Neural cell (in vitro differentiated cells): ENCODE measurements at regions not wholly inside any gene's neighbourhood (a gene's known extent, or its start where the extent isn't known, plus 50 kb on each side); places are given as distances from the start of the nearest gene placed in this dataset.
"Not testable (repeated sequence)": the region's sequence is repeated elsewhere in the genome, so short reads cannot be mapped to it uniquely, and the experiment has no call there.

Experiments
- H2AFZ ChIP-seq: fragments of 200-600, 300-800 bp; sonication (generic), shearing (Covaris generic); 2 replicates; pipeline ENCODE4 v1.6.0; 2014; ENCODE audit warnings: low read depth, mild to moderate bottlenecking, antibody characterized with exemption, low read length, moderate library complexity
- H3F3A ChIP-seq: fragments of 200-600 bp; shearing (Covaris generic); 2 replicates; pipeline ENCODE4 v1.6.1; 2016; ENCODE audit warnings: mild to moderate bottlenecking, moderate library complexity, mixed read lengths, antibody characterized with exemption, low read length; ENCODE audit not compliant: insufficient read depth, poor library complexity, severe bottlenecking
- H3K27ac ChIP-seq: fragments of 200-600, 300-800 bp; sonication (generic), shearing (Covaris generic); 2 replicates; pipeline ENCODE4 v1.5.1; 2014; ENCODE audit warnings: mild to moderate bottlenecking, low read length, moderate library complexity
- H3K27me3 ChIP-seq: fragments of 300-800, 200-600 bp; sonication (generic), shearing (Covaris generic); 2 replicates; pipeline ENCODE4 v1.6.0; 2014; ENCODE audit warnings: mild to moderate bottlenecking, low read depth, low read length, moderate library complexity; ENCODE audit not compliant: insufficient read depth
- H3K36me3 ChIP-seq: fragments of 300-800, 200-600 bp; sonication (generic), shearing (Covaris generic); 2 replicates; pipeline ENCODE4 v1.5.1; 2014; ENCODE audit warnings: mild to moderate bottlenecking, antibody characterized with exemption, low read length, moderate library complexity; ENCODE audit not compliant: insufficient read depth
- H3K4me2 ChIP-seq: fragments of 300-800, 200-600 bp; sonication (generic), shearing (Covaris generic); 2 replicates; pipeline ENCODE4 v1.6.0; 2014; ENCODE audit warnings: mild to moderate bottlenecking, low read length
- H3K4me3 ChIP-seq: fragments of 300-800, 200-600 bp; sonication (generic), shearing (Covaris generic); 2 replicates; pipeline ENCODE4 v1.5.1; 2014; ENCODE audit warnings: mild to moderate bottlenecking, low read length, moderate library complexity
- H3K79me2 ChIP-seq: fragments of 200-600 bp; shearing (Covaris generic); replicated peaks from 2 replicates; pipeline ENCODE4 v1.6.0; 2014; ENCODE audit warnings: mild to moderate bottlenecking, low read length, moderate library complexity; ENCODE audit not compliant: insufficient read depth
- H3K9ac ChIP-seq: fragments of 300-800, 200-600 bp; sonication (generic), shearing (Covaris generic); 2 replicates; pipeline ENCODE4 v1.6.1; 2016; ENCODE audit warnings: mild to moderate bottlenecking, low read length, mixed read lengths
- H3K9me2 ChIP-seq: fragments of 200-600 bp; shearing (Covaris generic); 2 replicates; pipeline ENCODE4 v1.6.1; 2016; ENCODE audit warnings: mild to moderate bottlenecking, low read length, mixed read lengths; ENCODE audit not compliant: insufficient read depth
- H3K9me3 ChIP-seq: fragments of 200-600, 300-800 bp; sonication (generic), shearing (Covaris generic); 2 replicates; pipeline ENCODE4 v1.6.1; 2016; ENCODE audit warnings: mild to moderate bottlenecking, mixed run types, low read length, moderate library complexity, mixed read lengths
- H4K20me1 ChIP-seq: fragments of 200-600 bp; shearing (Covaris generic); 2 replicates; pipeline ENCODE4 v1.6.1; 2016; ENCODE audit warnings: mild to moderate bottlenecking, mixed run types; ENCODE audit not compliant: insufficient read depth
- EP300 ChIP-seq: fragments of 450-650 bp; conservative IDR thresholded peaks from 2 replicates; pipeline ENCODE4 v1.6.1; 2014; ENCODE audit warnings: antibody characterized with exemption, mild to moderate bottlenecking, moderate library complexity; ENCODE audit not compliant: poor library complexity, severe bottlenecking
- EZH2 ChIP-seq: fragments of 200-600, 300-800 bp; shearing (Covaris generic), sonication (generic); IDR thresholded peaks from 2 replicates; pipeline ENCODE4 v1.6.1; 2014; ENCODE audit warnings: antibody characterized with exemption, low read length, borderline replicate concordance, mild to moderate bottlenecking; ENCODE audit not compliant: insufficient read depth, poor library complexity, severe bottlenecking
- MXI1 ChIP-seq: fragments of 450-650 bp; conservative IDR thresholded peaks from 2 replicates; pipeline ENCODE4 v1.6.1; 2014; ENCODE audit warnings: antibody characterized with exemption, mild to moderate bottlenecking; ENCODE audit not compliant: poor library complexity, severe bottlenecking
- POLR2AphosphoS5 ChIP-seq: IDR thresholded peaks from 2 replicates; pipeline ENCODE4 v1.6.1; 2012
- RAD21 ChIP-seq: fragments of 450-650 bp; conservative IDR thresholded peaks from 2 replicates; pipeline ENCODE4 v1.6.1; 2014; ENCODE audit warnings: antibody characterized with exemption, mild to moderate bottlenecking, moderate library complexity
- SMC3 ChIP-seq: fragments of 450-650 bp; conservative IDR thresholded peaks from 2 replicates; pipeline ENCODE4 v1.6.1; 2014; ENCODE audit warnings: antibody characterized with exemption, mild to moderate bottlenecking, moderate library complexity; ENCODE audit not compliant: poor library complexity
- TAF1 ChIP-seq: IDR thresholded peaks from 2 replicates; pipeline ENCODE4 v1.6.1; 2012; ENCODE audit warnings: low read depth
- TF ChIP-seq, protein P1 (sequence below): fragments of 450-650 bp; IDR thresholded peaks from 2 replicates; pipeline ENCODE4 v1.5.1; 2014; ENCODE audit warnings: antibody characterized with exemption, mild to moderate bottlenecking, moderate library complexity; ENCODE audit not compliant: poor library complexity, severe bottlenecking
- TF ChIP-seq, protein P2 (sequence below): IDR thresholded peaks from 2 replicates; pipeline ENCODE4 v1.6.1; 2012; ENCODE audit warnings: borderline replicate concordance

DNA sequence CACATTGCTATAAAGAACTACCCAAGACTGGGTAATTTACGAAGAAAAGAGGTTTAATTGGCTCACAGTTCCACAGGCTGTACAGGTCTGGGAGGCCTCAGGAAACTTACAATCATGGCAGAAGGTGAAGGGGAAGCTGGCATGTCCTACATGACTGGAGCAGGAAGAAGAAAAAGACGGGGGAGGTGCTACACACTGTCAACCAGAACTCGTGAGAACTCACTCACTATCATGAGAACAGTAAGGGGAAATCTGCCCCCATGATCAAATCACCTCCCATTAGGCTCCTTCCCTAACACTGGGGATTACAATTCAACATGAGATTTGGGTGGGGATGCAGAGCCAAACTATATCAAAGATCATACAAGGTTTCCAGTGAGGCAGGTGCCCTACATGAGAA is 94.3 kb upstream of the RNU6-1 start:
- H3K36me3 ChIP-seq, H2AFZ ChIP-seq, H3F3A ChIP-seq, H3K9ac ChIP-seq, H3K9me3 ChIP-seq, H3K9me2 ChIP-seq, H3K4me2 ChIP-seq, H3K4me3 ChIP-seq, H3K79me2 ChIP-seq, H4K20me1 ChIP-seq, H3K27me3 ChIP-seq, H3K27ac ChIP-seq: not testable (repeated sequence)

DNA sequence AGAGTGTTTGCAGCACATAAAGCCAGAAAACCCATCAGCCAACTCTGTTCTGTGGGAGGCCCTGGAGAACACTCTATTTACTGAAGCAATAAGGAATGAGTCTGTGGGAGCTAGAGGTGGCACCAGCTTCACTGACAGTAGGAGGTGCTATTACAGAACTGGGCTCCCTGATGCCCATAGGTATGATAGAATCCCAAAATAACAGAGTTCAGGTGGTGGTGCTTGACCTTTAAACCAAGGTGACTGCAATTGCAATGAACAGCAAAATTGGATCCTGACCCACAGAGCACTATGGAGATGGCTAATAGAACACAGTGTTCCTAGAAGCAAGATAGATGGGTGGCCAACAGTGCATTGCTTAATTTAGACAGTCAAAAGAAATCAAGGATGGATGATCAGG is 95.4 kb upstream of the RNU6-1 start:
- Histone ChIP-seq H3F3A (no peaks in the 10 kb centered on the region), H3K27me3 (no peaks in the 10 kb centered on the region), H3K9me3 (no peaks in the 10 kb centered on the region), H3K4me2 (no peak overlapping the region), H3K9ac (no peak overlapping the region), H2AFZ (no peak overlapping the region), H3K79me2 (no peaks in the 10 kb centered on the region), H3K4me3 (no peak overlapping the region), H4K20me1 (no peaks in the 10 kb centered on the region), H3K27ac (no peak overlapping the region), H3K9me2 (no peaks in the 10 kb centered on the region), H3K36me3 (no peaks in the 10 kb centered on the region)
- TF ChIP-seq, protein P1, sequence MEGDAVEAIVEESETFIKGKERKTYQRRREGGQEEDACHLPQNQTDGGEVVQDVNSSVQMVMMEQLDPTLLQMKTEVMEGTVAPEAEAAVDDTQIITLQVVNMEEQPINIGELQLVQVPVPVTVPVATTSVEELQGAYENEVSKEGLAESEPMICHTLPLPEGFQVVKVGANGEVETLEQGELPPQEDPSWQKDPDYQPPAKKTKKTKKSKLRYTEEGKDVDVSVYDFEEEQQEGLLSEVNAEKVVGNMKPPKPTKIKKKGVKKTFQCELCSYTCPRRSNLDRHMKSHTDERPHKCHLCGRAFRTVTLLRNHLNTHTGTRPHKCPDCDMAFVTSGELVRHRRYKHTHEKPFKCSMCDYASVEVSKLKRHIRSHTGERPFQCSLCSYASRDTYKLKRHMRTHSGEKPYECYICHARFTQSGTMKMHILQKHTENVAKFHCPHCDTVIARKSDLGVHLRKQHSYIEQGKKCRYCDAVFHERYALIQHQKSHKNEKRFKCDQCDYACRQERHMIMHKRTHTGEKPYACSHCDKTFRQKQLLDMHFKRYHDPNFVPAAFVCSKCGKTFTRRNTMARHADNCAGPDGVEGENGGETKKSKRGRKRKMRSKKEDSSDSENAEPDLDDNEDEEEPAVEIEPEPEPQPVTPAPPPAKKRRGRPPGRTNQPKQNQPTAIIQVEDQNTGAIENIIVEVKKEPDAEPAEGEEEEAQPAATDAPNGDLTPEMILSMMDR: no peak
- TF ChIP-seq EZH2: no peak
- TF ChIP-seq TAF1: no peak
- TF ChIP-seq RAD21: no peak
- TF ChIP-seq SMC3: no peak
- no peak for TF ChIP-seq MXI1
- no peak for TF ChIP-seq POLR2AphosphoS5
- TF ChIP-seq, protein P2, sequence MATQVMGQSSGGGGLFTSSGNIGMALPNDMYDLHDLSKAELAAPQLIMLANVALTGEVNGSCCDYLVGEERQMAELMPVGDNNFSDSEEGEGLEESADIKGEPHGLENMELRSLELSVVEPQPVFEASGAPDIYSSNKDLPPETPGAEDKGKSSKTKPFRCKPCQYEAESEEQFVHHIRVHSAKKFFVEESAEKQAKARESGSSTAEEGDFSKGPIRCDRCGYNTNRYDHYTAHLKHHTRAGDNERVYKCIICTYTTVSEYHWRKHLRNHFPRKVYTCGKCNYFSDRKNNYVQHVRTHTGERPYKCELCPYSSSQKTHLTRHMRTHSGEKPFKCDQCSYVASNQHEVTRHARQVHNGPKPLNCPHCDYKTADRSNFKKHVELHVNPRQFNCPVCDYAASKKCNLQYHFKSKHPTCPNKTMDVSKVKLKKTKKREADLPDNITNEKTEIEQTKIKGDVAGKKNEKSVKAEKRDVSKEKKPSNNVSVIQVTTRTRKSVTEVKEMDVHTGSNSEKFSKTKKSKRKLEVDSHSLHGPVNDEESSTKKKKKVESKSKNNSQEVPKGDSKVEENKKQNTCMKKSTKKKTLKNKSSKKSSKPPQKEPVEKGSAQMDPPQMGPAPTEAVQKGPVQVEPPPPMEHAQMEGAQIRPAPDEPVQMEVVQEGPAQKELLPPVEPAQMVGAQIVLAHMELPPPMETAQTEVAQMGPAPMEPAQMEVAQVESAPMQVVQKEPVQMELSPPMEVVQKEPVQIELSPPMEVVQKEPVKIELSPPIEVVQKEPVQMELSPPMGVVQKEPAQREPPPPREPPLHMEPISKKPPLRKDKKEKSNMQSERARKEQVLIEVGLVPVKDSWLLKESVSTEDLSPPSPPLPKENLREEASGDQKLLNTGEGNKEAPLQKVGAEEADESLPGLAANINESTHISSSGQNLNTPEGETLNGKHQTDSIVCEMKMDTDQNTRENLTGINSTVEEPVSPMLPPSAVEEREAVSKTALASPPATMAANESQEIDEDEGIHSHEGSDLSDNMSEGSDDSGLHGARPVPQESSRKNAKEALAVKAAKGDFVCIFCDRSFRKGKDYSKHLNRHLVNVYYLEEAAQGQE: no peak
- no peak for TF ChIP-seq EP300

DNA sequence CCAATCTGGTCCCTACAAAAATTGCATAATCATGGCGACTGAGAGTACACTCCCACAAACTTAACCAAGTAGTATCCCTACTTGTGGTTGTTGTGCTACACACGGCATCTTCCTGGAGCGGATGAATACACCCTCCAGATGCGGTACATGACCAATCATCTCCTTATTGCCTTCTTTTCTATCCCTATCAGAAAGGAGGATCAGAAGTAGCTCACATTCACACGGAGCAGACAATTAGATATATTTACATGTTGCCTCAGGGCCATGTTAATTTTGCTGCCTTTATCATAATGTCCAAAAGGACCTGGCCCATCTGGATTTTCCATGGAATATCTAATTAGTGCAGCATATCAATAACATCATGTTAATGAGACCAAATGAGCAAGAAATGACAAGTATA is 96.4 kb upstream of the RNU6-1 start:
- no peaks in the 10 kb centered on the region for H3K27me3 ChIP-seq

More for the DNA sequence above, 96.4 kb upstream of the RNU6-1 start:
- Histone ChIP-seq H3K27ac (no peak overlapping the region), H3K4me2 (no peak overlapping the region), H3K36me3 (no peaks in the 10 kb centered on the region), H3K9ac (no peak overlapping the region), H3K79me2 (no peaks in the 10 kb centered on the region), H3F3A (no peaks in the 10 kb centered on the region), H3K9me2 (no peaks in the 10 kb centered on the region), H3K9me3 (no peaks in the 10 kb centered on the region), H3K4me3 (no peak overlapping the region), H4K20me1 (no peaks in the 10 kb centered on the region), H2AFZ (no peak overlapping the region)
- no peak for TF ChIP-seq TAF1
- TF ChIP-seq, protein P1: no peak
- TF ChIP-seq MXI1: no peak
- no peak for TF ChIP-seq EZH2
- TF ChIP-seq, protein P2: no peak
- TF ChIP-seq EP300: no peak
- TF ChIP-seq SMC3: no peak
- TF ChIP-seq POLR2AphosphoS5: no peak
- TF ChIP-seq RAD21: no peak
